Chondrocyte (in vitro differentiated cells): ENCODE measurements at regions not wholly inside any gene's neighbourhood (a gene's known extent, or its start where the extent isn't known, plus 50 kb on each side); places are given as distances from the start of the nearest gene placed in this dataset.
A peak's percentile ranks its signal among the peaks of the same experiment; 100 is the strongest.

Experiments
- DNase-seq: peaks from one replicate; pipeline ENCODE4 v3.0.0; 2021; ENCODE audit warnings: mixed read lengths, low spot score
- H3K27ac Mint-ChIP-seq: one replicate; pipeline ENCODE4 v1.8.0; 2021; ENCODE audit warnings: mild to moderate bottlenecking, moderate library complexity, mixed read lengths; ENCODE audit not compliant: unreplicated experiment
- H3K27me3 Mint-ChIP-seq: 2 replicates; pipeline ENCODE4 v1.8.0; 2021; ENCODE audit warnings: low read depth, mixed read lengths
- H3K36me3 Mint-ChIP-seq: 2 replicates; pipeline ENCODE4 v1.8.0; 2021; ENCODE audit warnings: low read depth, mixed read lengths
- H3K4me1 Mint-ChIP-seq: 2 replicates; pipeline ENCODE4 v1.8.0; 2021; ENCODE audit warnings: low read depth, mild to moderate bottlenecking, mixed read lengths
- H3K4me3 Mint-ChIP-seq: one replicate; pipeline ENCODE4 v1.8.0; 2021; ENCODE audit warnings: mild to moderate bottlenecking, moderate library complexity, mixed read lengths; ENCODE audit not compliant: unreplicated experiment
- H3K9me3 Mint-ChIP-seq: 2 replicates; pipeline ENCODE4 v1.8.0; 2021; ENCODE audit warnings: low read depth, mixed read lengths
- TF ChIP-seq, protein P1 (sequence below): fragments of 200-600 bp; sonication (generic); IDR thresholded peaks from 2 replicates; pipeline ENCODE4 v1.5.0; 2021; ENCODE audit warnings: antibody characterized with exemption, mild to moderate bottlenecking, moderate library complexity

GRCh38 chr6:22808466-22808865 lies 239.1 kb downstream of the HDGFL1 start:
- Mint-ChIP-seq H3K36me3 (no peaks in the 10 kb centered on the region), H3K4me1 (peaks cover 14% of the 10 kb centered on the region), H3K9me3 (no peaks in the 10 kb centered on the region), H3K27ac (no peak overlapping the region), H3K27me3 (no peaks in the 10 kb centered on the region), H3K4me3 (no peak overlapping the region)
- TF ChIP-seq, protein P1, sequence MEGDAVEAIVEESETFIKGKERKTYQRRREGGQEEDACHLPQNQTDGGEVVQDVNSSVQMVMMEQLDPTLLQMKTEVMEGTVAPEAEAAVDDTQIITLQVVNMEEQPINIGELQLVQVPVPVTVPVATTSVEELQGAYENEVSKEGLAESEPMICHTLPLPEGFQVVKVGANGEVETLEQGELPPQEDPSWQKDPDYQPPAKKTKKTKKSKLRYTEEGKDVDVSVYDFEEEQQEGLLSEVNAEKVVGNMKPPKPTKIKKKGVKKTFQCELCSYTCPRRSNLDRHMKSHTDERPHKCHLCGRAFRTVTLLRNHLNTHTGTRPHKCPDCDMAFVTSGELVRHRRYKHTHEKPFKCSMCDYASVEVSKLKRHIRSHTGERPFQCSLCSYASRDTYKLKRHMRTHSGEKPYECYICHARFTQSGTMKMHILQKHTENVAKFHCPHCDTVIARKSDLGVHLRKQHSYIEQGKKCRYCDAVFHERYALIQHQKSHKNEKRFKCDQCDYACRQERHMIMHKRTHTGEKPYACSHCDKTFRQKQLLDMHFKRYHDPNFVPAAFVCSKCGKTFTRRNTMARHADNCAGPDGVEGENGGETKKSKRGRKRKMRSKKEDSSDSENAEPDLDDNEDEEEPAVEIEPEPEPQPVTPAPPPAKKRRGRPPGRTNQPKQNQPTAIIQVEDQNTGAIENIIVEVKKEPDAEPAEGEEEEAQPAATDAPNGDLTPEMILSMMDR = no peak
- no peak for DNase-seq

GRCh38 chr6:22809370-22809769 lies 240.0 kb downstream of the HDGFL1 start:
- no peak for DNase-seq
- TF ChIP-seq, protein P1 = no peak
- no peak overlapping the region for H3K4me3 Mint-ChIP-seq
- no peaks in the 10 kb centered on the region for H3K36me3 Mint-ChIP-seq
- no peaks in the 10 kb centered on the region for H3K9me3 Mint-ChIP-seq
- no peaks in the 10 kb centered on the region for H3K27me3 Mint-ChIP-seq
- peaks cover 14% of the 10 kb centered on the region for H3K4me1 Mint-ChIP-seq
- no peak overlapping the region for H3K27ac Mint-ChIP-seq

DNA sequence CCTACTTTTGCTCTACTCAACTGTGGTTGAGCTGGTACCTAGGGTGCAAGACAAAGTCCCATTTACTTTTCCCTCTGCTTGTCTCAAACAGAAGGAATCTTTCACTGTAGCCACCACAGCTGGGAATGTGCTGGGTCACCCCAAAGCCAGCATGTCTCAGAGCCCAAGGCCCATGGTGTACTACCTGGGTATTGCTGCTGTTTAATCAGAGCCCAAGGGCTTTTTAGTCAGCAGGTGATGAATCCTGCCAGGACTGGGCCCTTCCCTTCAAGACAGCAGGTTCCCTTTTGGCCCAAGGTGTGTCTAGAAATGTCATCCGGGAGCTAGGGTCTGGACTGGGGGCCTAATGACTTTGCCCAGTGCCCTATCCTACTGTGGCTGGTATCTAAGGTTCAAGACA lies 249.8 kb downstream of the HDGFL1 start:
- no peak overlapping the region for H3K4me3 Mint-ChIP-seq
- peaks cover 22% of the 10 kb centered on the region for H3K9me3 Mint-ChIP-seq
- no peak for DNase-seq
- no peak overlapping the region for H3K27ac Mint-ChIP-seq
- peaks cover 27% of the 10 kb centered on the region for H3K4me1 Mint-ChIP-seq
- no peaks in the 10 kb centered on the region for H3K27me3 Mint-ChIP-seq
- H3K36me3 Mint-ChIP-seq = peaks cover 5% of the 10 kb centered on the region
- TF ChIP-seq, protein P1 = no peak

DNA sequence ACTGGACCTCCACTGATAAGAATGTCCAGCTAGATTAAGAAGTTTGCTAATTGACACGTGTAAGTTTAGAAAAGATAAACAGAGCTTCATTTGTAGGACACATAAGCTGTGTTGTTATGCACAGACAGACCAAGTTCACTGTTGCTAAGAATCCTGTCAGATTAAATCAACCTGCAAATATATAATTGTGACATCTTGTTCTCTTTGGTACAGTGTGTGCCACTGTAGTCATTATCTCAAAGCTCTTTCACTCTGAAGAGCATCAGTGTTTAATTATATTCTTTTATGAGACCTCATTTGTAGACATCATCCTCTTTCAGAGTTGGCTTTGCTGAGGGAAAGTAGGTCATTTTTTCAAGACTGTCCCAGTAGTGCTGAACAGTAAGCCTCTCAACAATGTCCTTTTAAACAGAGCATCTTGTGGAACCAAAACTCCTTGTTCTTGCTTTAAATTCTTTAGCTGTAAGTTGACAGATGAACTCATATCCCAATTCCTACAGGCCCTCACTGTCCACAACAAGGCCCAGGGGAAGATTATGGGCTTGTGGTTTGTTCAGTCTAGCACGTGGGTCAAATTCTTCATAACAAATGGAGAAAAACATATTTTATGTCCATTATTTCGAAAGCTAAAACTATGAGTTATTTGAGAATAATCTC lies 252.4 kb downstream of the HDGFL1 start:
- Mint-ChIP-seq H3K9me3 (peaks cover 11% of the 10 kb centered on the region), H3K27ac (peak overlapping the region; percentile 77), H3K4me3 (no peak overlapping the region), H3K4me1 (peaks cover 46% of the 10 kb centered on the region), H3K27me3 (no peaks in the 10 kb centered on the region), H3K36me3 (peaks cover 2% of the 10 kb centered on the region)
- TF ChIP-seq, protein P1 = no peak
- DNase-seq = no peak

GRCh38 chr6:22825210-22825609 lies 255.8 kb downstream of the HDGFL1 start:
- H3K4me3 Mint-ChIP-seq = no peak overlapping the region
- TF ChIP-seq, protein P1 = no peak
- no peaks in the 10 kb centered on the region for H3K9me3 Mint-ChIP-seq
- peaks cover 77% of the 10 kb centered on the region for H3K4me1 Mint-ChIP-seq
- no peaks in the 10 kb centered on the region for H3K27me3 Mint-ChIP-seq
- DNase-seq = no peak
- H3K36me3 Mint-ChIP-seq = no peaks in the 10 kb centered on the region
- H3K27ac Mint-ChIP-seq = no peak overlapping the region
